HG02798 (cell line): ENCODE measurements at regions not wholly inside any gene's neighbourhood (a gene's known extent, or its start where the extent isn't known, plus 50 kb on each side); places are given as distances from the start of the nearest gene placed in this dataset.

Experiments used
- ATAC-seq: cut with Tn5 transposase; IDR thresholded peaks from one replicate; pipeline ENCODE4 v1.9.1; 2021; ENCODE audit warnings: mild to moderate bottlenecking; ENCODE audit not compliant: unreplicated experiment, poor library complexity

DNA sequence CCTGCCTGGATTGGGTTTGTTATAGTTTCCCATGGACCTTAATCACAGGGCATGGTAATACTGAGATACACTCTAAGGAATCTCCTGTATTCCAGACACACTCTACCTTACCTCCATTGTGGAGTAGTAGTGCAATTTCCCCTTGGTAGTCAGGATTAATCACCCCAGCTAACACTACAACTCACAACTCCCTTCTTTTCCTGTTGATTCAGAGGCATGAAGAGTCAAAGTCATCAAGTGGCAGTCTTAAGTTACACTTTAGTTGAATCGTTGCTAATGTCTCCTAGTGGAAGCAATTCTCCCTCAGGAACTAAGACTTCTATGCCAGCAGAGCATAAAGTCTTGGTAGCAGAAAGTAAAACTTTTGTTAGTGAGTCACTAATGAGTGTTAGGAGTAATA lies 122.7 kb upstream of the APC start:
- ATAC-seq: no peak

DNA sequence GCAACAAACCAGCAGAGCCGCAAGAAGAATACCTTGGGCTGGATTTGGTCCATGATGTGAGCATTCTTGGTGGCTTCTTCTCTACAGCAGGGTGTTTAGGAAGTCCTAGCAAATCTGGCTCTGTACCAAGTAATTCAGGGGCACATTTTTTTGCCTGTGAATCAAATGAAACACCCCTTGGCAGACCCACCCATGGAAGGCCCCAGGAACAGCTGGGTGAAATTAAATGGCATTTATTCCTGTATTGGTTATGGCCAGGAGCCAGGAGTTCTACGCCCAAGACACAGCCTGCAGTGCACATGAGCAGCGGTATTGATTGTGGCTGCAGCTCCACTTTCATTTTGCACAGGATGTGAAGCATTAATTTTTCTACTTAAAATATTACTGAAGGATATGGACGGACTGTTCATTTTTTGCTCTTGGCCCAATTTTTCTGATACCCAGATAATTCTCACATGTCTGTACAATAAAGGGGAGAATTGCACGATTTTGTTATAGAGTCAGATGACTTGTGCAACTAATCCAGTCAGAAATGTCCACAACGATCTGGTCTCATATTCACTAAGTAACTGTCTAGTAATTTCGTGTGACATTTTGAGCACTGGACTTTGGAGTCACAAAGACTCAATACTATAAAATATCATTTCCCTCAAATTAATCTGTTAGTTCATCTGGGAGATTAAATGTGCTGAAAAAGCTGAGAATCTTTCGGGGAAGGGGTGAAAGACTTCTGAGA lies 120.7 kb upstream of the APC start:
- no peak for ATAC-seq

DNA sequence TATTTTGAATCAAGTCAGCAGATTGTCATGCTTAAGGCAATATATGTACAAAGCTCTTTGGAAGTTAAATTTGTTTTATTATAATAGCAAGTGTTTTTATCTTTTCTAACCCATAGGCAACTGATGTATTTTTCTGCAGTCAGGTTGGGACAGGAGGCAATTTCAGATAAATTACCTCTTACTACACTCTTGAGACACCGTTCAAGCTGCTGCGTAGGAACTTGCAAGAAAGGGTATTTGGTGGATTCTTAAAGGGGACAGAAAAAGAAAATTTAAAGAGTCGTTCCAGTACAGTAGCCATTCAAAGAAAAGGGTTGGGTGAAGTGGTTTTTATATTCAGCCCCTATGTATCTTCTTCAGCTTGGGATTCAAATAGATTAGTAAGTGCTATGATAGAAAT lies 112.4 kb upstream of the APC start:
- no peak for ATAC-seq

GRCh38 chr5:112625689-112626438 lies 111.8 kb upstream of the APC start:
- ATAC-seq: no peak

DNA sequence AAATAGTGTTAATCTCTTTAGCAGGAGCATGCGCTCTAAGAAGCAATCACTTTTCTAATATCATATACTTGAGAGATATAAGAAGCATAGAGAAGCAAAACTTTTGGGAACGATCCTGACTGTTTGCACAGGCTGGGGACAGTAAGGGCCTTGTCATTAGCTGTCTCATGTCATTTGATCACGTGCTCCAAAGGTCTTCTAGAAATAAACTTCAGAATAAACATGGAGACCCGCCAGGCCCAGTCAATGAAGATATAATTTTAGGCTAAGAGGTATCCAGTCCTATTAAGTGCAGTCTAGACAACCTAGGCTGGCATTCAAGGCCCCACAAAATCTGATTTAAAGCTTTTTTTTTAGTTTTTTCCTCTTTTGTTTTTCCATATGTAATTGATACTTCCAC lies 111.0 kb upstream of the APC start:
- no peak for ATAC-seq

DNA sequence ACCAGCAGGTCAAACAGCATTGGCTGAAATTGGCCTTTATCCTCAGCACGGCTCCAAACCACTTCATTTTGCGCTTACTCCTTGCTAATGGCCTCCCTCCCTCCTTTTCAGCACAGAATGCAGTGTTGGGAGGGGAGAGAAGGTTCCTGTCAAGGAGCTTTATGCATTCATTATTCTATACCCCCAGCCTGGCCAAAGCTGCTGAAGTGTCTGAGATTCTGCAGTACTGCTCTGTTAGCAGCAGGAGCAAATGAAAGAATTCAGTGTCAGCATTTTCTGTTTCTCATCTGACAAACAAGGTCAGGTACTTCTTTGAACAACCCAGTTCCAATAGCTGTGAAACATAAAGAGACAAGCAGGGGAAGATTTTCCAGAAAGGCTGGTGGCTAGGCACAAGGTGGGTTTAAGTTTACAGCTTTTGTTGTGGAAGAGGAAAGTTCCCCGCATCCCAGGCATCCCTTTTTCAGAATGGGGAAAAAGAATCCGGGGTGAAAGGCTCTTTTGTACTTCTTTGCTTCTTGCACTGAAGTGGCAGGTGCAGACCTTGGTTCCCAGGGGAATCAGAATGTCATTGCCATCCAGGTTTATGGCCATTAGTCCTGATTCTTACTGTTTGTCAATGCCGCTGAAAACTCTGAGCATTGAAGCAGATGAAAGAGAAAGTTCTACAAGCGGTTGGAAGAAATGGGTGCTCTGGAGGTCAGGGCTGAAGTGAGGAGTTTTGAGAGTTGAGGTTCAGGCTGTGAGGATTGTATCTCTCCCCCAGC lies 109.3 kb upstream of the APC start:
- ATAC-seq: no peak

DNA sequence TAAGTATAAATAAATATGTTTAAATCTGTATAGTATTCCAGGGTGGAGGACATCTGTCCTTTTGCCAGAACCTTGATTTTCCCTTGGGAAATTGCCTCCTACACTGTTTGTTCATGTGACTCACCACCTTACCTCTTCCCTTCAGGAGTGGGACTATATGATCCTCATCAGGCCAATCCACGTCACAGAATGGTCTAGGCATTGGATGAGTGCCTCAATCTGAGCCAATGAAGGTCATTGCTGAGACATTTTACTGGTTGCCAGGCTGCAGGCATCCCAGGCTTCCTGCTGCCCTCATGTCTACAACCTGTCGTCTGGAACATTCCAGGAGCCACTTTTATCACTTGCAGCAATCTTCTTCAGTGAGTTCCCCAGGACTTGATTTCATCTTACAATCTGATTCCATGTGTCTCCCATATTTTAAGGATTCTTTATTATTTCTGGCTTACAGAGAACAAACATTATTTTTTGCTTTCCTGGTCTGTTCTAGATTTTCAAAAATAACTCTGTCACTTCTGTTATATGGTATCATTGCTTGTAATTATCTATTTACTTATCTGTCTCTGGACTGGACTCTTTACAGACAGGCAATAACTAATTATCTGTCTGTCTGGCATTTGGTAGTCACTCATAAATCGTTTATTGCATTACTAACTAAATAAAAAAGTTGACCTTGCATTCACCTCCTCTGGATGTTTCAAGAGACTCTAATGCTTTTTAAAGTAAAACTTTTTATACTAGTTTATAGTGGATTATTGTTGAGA lies 107.3 kb upstream of the APC start:
- no peak for ATAC-seq

- ATAC-seq: no peak
Measured at GRCh38 chr5:112634166-112634565, 103.5 kb upstream of the APC start.

DNA sequence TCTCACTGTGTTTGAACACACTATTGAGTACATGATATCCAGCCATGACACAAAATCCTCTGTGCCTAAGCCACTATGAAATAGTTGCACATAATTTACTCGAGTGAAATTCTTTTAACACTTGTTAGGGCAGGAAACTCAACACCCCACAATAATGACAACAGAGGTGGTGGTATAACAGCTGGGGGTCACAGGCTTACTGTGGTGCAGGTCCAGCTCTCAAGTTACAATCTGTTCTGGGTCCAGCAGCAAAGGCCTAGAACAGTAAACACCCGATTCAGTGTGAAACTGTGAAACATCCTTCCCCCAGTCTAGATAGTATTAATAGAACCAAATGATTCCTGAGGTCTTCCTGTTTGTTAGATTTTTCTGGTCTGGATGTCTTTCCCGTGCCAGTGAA lies 102.9 kb upstream of the APC start:
- no peak for ATAC-seq

GRCh38 chr5:112635276-112635675 lies 102.4 kb upstream of the APC start:
- no peak for ATAC-seq

DNA sequence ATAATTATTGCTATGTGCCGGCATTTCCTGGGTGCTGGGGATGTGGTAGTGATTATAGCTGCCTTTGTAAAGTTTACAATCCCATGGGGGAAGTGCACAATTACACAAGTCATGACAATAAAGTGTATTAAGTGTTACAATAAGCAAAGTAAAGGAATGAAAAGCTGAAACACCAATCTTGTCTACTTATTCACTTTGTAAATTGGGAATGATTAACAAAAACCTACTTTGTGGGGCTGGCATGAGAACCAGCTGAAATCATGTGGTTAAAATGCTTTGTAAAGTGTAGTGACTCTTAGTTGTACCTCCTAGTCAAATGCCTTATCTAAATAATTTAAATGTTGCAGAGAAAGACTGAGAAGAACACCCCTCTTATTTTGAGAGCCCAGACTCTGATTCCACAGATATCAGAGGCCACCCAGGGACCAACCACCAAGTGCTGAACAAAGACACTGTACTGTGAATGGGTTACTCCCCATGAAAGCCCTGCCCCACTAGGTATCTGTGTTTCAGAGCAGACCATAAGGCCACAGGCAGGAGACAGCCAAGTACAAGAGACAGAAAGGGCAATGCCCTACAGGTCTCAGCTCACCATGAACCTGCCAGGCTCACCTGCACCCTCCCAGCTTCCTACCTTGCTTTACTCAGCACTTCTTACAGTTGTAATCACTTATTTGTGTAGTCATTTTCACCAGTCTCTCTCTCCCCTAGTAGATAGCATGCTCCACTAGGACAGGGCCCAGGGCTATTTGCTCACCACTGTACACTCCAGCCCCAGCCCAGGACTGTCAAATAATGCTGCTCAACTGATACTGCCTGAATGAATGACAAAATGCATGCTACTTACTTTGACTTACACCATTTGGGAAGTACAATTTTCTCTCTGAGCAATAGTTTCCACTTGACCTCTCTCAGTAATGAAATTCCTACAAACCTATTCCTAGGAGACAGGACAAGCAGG lies 101.6 kb upstream of the APC start:
- ATAC-seq: no peak

- ATAC-seq: no peak
Measured at GRCh38 chr5:112636751-112637150, 100.9 kb upstream of the APC start.

- ATAC-seq: no peak
Measured at GRCh38 chr5:112637343-112637742, 100.3 kb upstream of the APC start.

DNA sequence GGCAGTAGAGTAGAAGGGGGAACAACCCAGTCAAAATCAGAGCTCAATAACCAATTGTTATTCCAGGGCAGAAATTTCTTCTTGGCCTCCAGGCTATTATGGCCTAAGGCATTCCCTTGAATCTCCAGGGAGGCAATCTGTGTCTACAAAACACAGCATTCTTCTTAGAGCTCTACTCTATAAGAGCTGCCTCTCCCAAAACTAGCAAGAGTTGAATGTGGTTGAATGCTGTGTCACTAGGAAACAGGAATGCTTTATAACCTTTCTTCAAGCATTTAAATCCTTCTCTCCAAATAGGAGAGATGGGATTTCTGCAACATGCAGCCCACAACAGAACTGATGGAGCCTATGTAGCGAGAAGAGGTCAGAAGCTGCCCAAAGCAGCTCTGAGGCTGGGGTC lies 97.1 kb upstream of the APC start:
- ATAC-seq: no peak

DNA sequence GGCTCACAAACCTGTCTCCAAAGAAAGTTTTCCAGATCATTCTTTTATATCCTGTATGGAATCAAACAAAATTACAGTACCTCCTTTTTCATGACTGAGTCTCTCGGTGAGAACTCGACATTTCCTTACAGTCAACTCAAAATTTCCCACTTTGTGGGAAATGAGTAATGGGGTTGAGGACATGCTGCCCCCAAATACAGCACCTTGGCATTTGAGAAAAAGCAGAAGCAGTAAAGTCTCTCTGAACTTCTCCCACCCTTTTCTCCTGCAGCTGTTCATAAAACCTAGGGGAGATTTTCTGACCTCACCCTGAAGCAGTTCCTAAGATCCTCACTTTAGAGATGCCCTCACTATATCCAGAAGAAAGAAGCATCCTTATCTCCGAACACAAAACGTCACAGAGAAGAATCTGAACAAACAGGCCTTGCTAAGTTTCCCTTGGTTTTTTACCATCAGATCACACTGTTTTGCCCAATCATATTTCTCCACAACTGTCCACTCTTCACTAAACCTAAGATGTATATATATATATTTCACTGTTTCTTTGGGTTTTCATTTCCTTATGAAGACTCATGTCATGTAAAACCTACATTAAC lies 96.1 kb upstream of the APC start:
- no peak for ATAC-seq

DNA sequence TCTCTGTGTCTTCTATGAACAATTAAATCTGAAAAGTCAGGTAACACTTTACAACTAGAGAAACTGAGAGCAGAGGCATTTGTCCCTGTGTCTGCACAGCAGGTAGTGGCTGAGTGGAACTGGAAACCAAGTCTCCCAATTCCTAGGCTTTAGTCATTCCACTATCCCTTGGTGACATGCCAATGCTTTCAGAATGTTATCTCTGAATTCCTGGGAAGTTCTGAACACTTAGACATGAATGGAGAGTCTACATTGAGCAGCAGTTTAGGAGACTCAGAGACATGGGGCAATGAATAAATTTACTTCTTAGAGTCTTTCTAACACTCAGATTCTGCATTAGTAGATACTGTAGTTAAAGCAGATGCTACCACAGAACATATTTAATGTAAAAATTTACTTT lies 94.8 kb upstream of the APC start:
- ATAC-seq: no peak

DNA sequence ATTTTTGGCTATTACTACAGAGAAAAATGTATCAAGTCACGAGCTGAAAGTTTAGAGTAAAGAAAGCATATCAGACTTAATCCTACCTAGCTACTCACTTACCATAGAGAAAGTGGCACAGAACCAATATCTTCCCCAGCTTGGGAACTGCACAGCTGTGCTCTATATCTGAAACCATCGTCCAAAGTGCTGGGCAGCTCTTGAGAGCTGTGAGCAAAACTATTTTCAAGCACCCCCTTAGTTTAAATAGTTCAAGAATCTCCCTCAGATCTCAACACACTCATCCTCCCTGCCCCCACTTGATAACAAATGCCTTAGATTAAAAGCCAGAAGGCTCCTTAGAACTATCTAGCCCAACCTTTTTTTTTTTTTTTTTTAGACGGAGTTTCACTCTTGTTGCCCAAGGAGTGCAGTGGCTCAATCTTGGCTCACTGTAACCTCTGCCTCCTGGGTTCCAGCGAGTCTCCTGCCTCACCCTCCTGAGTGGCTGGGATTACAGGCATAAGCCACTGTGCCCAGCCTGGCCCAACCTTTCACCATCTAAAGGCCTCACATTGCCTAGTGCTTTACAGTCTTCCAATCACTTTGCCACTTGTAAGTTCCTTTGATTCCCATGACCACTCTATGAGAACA lies 94.2 kb upstream of the APC start:
- no peak for ATAC-seq

DNA sequence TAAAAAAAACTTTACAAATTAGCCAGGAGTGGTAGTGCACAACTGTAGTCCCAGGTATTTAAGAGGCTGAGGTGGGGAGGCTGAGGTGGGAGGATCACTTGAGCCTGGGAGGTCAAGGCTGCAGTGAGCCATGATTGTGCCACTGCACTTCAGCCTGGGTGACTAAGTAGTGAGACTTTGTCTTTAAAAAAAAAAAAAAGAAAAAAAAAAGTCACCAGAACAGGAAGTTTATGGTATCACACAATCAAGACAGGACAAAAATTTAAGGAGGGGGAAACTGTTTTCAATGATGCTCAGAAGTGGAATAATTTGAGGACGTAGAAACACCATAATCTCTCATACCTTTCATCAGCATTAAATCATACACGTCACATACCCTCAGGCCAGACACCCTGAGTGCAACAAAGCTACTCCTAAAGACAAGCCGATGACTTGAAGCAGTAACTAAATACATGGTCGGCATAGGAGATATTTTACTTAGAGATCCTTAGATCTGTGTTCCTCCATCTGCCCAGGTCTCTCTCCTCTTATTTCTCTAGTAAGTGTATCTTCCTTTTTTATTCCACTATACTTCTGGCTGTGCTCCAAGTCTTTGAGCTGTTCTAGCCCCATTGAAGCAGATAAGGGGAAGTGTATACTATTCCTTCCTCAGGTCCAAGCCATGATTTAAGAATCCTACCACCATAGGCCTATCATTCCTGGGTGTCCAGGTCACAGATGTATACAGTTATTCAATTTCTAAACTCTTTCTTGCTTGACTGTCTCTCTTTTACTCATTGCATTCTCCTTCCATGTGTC lies 91.3 kb upstream of the APC start:
- ATAC-seq: no peak
